C4-2B (cell line): ENCODE measurements at regions not wholly inside any gene's neighbourhood (a gene's known extent, or its start where the extent isn't known, plus 50 kb on each side); places are given as distances from the start of the nearest gene placed in this dataset.
"Not testable (repeated sequence)": the region's sequence is repeated elsewhere in the genome, so short reads cannot be mapped to it uniquely, and the experiment has no call there.

Source experiments
- H3K27ac ChIP-seq: fragments of 450-650 bp; 2 replicates; pipeline ENCODE4 v1.5.1; 2017
- ZFX ChIP-seq: fragments of 450-650 bp; IDR thresholded peaks from 2 replicates; pipeline ENCODE4 v1.6.1; 2017
- TF ChIP-seq, protein P1 (sequence below): fragments of 450-650 bp; conservative IDR thresholded peaks from 2 replicates; pipeline ENCODE4 v1.5.1; 2017; ENCODE audit warnings: mild to moderate bottlenecking

DNA sequence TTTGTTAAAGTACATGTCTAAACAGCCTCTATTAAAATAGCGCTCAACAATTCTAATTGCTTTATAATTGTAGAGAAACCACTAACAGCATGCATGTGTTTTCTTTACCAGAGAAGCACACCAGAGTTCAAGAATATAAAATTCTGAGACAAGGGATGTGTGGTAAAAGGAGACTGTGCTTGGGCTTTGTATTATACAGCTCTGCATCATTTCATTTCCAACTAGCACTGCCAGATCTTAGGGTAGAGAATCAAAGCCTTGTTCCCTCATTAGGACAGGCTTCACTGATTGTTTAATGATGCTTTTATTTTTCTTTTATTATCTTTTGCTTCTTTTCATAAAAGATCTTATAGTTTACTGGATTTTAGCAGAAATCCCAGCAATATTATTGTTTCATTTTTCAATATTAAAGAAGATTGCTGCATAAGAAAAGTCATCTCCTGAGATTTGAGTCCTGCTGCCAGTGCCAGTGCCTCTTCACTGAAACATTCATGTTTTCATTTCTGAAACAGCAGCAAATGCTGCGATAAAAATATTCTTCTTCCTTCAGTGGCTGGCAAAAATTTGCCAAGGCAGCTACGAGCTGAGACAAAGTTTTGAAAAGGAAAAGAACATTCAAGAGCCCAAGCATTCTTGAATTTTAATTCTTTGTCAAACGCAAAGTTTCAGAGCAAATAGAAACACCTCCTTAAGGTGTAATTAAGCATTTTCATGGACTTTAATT, 491.0 kb upstream of the PIK3R1 start:
- H3K27ac ChIP-seq: no peak overlapping the region
- TF ChIP-seq, protein P1, sequence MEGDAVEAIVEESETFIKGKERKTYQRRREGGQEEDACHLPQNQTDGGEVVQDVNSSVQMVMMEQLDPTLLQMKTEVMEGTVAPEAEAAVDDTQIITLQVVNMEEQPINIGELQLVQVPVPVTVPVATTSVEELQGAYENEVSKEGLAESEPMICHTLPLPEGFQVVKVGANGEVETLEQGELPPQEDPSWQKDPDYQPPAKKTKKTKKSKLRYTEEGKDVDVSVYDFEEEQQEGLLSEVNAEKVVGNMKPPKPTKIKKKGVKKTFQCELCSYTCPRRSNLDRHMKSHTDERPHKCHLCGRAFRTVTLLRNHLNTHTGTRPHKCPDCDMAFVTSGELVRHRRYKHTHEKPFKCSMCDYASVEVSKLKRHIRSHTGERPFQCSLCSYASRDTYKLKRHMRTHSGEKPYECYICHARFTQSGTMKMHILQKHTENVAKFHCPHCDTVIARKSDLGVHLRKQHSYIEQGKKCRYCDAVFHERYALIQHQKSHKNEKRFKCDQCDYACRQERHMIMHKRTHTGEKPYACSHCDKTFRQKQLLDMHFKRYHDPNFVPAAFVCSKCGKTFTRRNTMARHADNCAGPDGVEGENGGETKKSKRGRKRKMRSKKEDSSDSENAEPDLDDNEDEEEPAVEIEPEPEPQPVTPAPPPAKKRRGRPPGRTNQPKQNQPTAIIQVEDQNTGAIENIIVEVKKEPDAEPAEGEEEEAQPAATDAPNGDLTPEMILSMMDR: no peak
- TF ChIP-seq ZFX: no peak

DNA sequence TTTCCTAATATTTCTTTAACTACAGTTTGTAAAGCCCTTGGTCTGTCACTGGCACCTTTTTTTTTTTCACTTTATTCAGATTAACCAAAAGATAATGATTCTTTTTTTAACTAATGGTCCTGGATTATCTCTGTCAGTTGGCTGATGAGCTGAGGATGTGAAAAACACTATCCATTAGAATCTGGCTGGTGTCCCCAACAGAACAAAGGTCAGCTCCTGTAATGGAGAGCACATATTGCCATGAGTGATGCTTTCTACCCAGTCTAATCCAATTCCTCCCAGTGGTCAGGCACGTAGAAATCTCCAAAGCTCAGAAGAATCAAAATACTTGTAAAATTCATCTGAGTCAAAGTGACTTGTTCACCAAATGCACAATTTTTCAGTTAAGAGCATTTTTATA, 491.7 kb upstream of the PIK3R1 start:
- no peak overlapping the region for H3K27ac ChIP-seq
- TF ChIP-seq, protein P1: no peak
- no peak for TF ChIP-seq ZFX

DNA sequence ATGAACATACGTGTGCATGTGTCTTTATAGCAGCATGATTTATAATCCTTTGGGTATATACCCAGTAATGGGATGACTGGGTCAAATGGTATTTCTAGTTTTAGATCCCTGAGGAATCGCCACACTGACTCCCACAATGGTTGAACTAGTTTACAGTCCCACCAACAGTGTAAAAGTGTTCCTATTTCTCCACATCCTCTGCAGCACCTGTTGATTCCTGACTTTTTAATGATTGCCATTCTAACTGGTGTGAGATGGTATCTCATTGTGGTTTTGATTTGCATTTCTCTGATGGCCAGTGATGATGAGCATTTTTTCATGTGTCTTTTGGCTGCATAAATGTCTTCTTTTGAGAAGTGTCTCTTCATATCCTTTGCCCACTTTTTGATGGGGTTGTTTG, 493.0 kb upstream of the PIK3R1 start:
- not testable (repeated sequence) for H3K27ac ChIP-seq

DNA sequence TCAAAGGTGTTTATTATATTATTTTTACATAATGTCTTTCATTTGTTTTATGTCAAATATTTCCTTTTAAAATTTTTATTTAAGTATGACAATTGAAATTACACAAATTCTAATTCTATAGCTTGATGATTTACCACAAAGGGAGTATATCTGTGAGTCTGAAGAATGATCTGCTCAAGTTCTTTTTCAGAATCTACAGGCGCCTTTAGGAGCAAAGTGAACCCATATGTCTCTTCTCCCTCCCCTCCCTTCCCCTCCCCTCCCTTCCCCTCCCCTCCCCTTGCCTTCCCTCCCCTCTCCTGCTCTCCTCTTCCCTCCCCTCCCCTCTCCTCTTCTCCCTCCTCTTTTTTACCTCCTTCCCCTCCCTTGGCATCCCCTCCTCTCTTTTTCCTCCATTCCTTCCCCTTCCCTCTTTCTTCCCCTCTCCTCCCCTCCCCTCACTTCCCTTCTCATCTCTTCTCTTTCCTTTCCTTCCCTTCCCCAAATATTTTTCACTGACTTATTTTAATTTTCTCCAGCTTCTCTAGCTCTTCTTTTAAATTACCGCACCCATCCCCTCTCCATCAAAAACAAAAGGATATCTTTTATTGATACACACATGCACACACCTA, 495.3 kb upstream of the PIK3R1 start:
- no peak for TF ChIP-seq ZFX
- TF ChIP-seq, protein P1: no peak
- H3K27ac ChIP-seq: no peak overlapping the region

DNA sequence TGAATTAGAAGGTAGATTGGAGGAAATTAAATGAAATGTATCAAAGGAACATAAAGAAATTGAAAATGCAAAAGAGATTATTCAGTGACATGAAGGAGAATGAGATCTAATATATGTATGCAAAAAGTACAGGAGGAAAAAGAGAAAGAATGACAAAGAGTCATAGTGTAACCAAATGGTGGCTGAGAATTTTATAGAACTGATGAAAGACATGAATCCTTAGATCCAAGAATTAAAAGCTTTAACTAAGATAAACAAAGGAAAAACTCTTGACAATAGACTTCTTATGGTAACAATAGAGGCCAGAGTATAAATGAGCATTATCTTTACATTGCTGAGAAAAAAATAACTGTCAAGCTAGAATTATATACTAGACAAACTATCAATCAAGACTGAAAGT, 505.4 kb upstream of the CD180 start:
- TF ChIP-seq, protein P1: no peak
- TF ChIP-seq ZFX: no peak
- H3K27ac ChIP-seq: no peak overlapping the region

DNA sequence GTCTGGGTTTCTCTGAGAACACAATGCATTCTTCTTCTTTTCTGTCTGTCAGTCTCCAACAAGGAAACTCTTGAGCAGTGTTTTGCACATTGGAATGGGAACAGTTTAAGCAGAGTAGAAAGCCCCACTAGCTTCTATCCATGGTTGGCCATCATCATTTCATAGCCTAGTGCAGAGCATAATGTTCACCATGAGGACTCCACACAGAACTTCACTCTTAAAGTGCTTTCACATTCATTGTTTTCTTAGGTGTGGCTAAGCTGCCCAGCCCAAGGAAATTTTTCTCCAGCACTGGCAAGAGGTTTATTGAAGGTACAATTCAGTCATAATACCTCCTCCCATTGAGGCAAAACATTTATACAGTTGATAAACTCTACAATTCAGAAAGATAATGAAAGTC, 503.0 kb upstream of the CD180 start:
- H3K27ac ChIP-seq: peak overlapping the region; percentile 57; the same call in 1 of the 2 replicates
- TF ChIP-seq ZFX: no peak
- TF ChIP-seq, protein P1: no peak

DNA sequence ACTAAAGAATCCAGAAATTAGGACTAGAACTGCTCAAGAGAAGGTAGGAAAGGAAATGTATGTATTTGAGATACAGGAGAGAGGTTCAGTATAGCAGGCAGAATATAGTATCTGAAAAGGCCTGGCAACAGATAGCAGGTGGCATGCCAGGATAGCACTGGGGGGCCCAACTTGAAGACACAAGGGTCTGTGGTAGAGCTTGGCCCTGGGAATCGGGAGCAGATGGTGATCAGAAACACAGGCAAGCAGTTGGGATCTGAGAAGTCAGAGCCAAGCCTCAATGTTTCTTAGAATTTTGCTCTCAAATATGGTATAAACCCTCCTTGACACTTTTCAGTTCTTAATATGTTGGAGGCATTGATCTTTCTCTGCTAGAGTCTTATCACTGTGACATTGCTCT, 499.8 kb upstream of the CD180 start:
- no peak overlapping the region for H3K27ac ChIP-seq
- TF ChIP-seq, protein P1: no peak
- TF ChIP-seq ZFX: no peak

DNA sequence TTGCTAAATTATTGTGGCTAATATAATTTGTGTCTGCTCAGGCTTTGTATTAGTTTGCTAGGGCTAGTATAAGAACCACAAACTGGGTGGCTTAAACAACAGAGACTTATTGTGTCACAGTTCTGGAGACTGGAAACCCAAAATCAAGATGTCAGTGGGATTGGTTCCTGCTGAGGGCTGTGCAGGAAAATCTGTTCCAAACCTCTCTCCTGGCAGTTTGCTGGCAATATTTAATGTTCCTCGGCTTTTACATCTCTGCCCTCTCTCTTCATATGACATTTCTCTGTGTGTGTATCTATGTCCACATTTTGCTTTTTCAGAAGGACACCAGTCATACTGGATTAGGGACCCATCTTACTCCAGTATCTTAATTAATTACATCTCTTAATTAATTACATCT, 498.8 kb upstream of the CD180 start:
- no peak overlapping the region for H3K27ac ChIP-seq
- TF ChIP-seq, protein P1: no peak
- TF ChIP-seq ZFX: no peak
